SK-N-SH (cell line): ENCODE measurements at regions not wholly inside any gene's neighbourhood (a gene's known extent, or its start where the extent isn't known, plus 50 kb on each side); places are given as distances from the start of the nearest gene placed in this dataset.

Experiments used
- CTCF ChIA-PET: fragments of 300-600, 350-600 bp; formaldehyde crosslinking; extraction: SDS; loops from one replicate; lab custom pipeline; 2021; lab: Yijun Ruan, JAX
- POLR2A ChIA-PET: fragments of 350-600 bp; sonication (Branson Sonifier 250); formaldehyde crosslinking; extraction: SDS; loops from one replicate; lab custom pipeline; 2020; ENCODE audit warnings: antibody characterized with exemption, inconsistent platforms; lab: Yijun Ruan, JAX
- DNase-seq: peaks from one replicate; pipeline ENCODE4 v3.0.0; 2012
- H2AFZ ChIP-seq: fragments of 200-600 bp; sonication (generic); 2 replicates; pipeline ENCODE4 v1.8.1; 2016; ENCODE audit warnings: antibody characterized with exemption, mild to moderate bottlenecking, low read depth
- H3F3A ChIP-seq: fragments of 200-600 bp; sonication (generic); replicated peaks from 2 replicates; pipeline ENCODE3; 2016; ENCODE audit warnings: antibody characterized with exemption, mild to moderate bottlenecking; ENCODE audit not compliant: insufficient read depth
- H3K27ac ChIP-seq, 2 experiments: fragments of 200-500 bp in 1 of 2; fragments of 200-600 bp in 1 of 2; sonication (Bioruptor generic) in 1 of 2; sonication (generic), shearing (Covaris generic) in 1 of 2; 2 replicates each; pipeline versions ENCODE4 v1.5.1 to v1.6.1; 2014 to 2016; ENCODE audit warnings: low read depth in 2 of 2, inconsistent platforms in 1 of 2, low read length in 1 of 2, mild to moderate bottlenecking in 1 of 2, mixed read lengths in 1 of 2
- H3K27me3 ChIP-seq: fragments of 200-600 bp; sonication (generic), shearing (Covaris generic); 2 replicates; pipeline ENCODE4 v1.6.1; 2016; ENCODE audit warnings: mixed run types; ENCODE audit not compliant: insufficient read depth
- H3K36me3 ChIP-seq, 2 experiments: fragments of 200-500 bp in 1 of 2; fragments of 200-600 bp in 1 of 2; sonication (Bioruptor generic) in 1 of 2; sonication (generic) in 1 of 2; replicated peaks in 1 of 2; 2 replicates each; pipeline versions ENCODE3 to v1.5.1; 2014 to 2016; ENCODE audit warnings: low read length in 1 of 2, mild to moderate bottlenecking in 1 of 2; ENCODE audit not compliant: insufficient read depth in 2 of 2, control insufficient read depth in 1 of 2
- H3K4me1 ChIP-seq, 2 experiments: fragments of 200-500 bp in 1 of 2; fragments of 200-600 bp in 1 of 2; sonication (Bioruptor generic) in 1 of 2; sonication (generic), shearing (Covaris generic) in 1 of 2; 2 replicates each; pipeline versions ENCODE4 v1.5.1 to v1.6.1; 2014 to 2016; ENCODE audit warnings: low read depth in 1 of 2, low read length in 1 of 2, mixed run types in 1 of 2; ENCODE audit not compliant: insufficient read depth in 2 of 2, control insufficient read depth in 1 of 2
- H3K4me2 ChIP-seq: fragments of 200-600 bp; sonication (generic), shearing (Covaris generic); 2 replicates; pipeline ENCODE4 v1.6.1; 2017; ENCODE audit warnings: mixed run types
- H3K4me3 ChIP-seq, 2 experiments: fragments of 200-500 bp in 1 of 2; fragments of 200-600 bp in 1 of 2; sonication (Bioruptor generic) in 1 of 2; sonication (generic), shearing (Covaris generic) in 1 of 2; 2 replicates each; pipeline versions ENCODE4 v1.5.1 to v1.8.1; 2014 to 2016; ENCODE audit warnings: low read depth in 2 of 2, inconsistent platforms in 1 of 2, low read length in 1 of 2, mild to moderate bottlenecking in 1 of 2, mixed read lengths in 1 of 2, moderate library complexity in 1 of 2
- H3K79me2 ChIP-seq: fragments of 200-600 bp; sonication (generic); 2 replicates; pipeline ENCODE4 v1.8.1; 2017; ENCODE audit warnings: mild to moderate bottlenecking; ENCODE audit not compliant: insufficient read depth
- H3K9ac ChIP-seq: fragments of 200-600 bp; sonication (generic); 2 replicates; pipeline ENCODE4 v1.6.1; 2017; ENCODE audit warnings: mixed run types
- H3K9me2 ChIP-seq: fragments of 200-600 bp; sonication (generic); 2 replicates; pipeline ENCODE4 v1.6.1; 2017; ENCODE audit warnings: mixed run types
- H3K9me3 ChIP-seq: fragments of 200-600 bp; sonication (generic); 2 replicates; pipeline ENCODE4 v1.6.1; 2017; ENCODE audit warnings: mixed run types, mild to moderate bottlenecking, moderate library complexity
- H4K20me1 ChIP-seq: fragments of 200-600 bp; sonication (generic); 2 replicates; pipeline ENCODE4 v1.6.1; 2017; ENCODE audit warnings: mild to moderate bottlenecking, mixed run types; ENCODE audit not compliant: insufficient read depth
- CHD2 ChIP-seq: fragments of 150-350 bp; IDR thresholded peaks from 2 replicates; pipeline ENCODE4 v1.6.1; 2018; ENCODE audit warnings: low read length; ENCODE audit not compliant: partially characterized antibody
- CTCF ChIP-seq: fragments of 200-600 bp; sonication (generic); IDR thresholded peaks from 2 replicates; pipeline ENCODE4 v1.6.1; 2017; ENCODE audit warnings: antibody characterized with exemption, mild to moderate bottlenecking, moderate library complexity
- EP300 ChIP-seq, 2 experiments: IDR thresholded peaks; 2 replicates each; pipeline versions ENCODE4 v1.4.0 to v1.6.1; 2012; ENCODE audit warnings: borderline replicate concordance in 1 of 2, low read depth in 1 of 2, low read length in 1 of 2
- EZH2phosphoT487 ChIP-seq: fragments of 200-600 bp; sonication (generic); IDR thresholded peaks from 2 replicates; pipeline ENCODE4 v1.6.1; 2017; ENCODE audit warnings: low read depth, mixed run types, mild to moderate bottlenecking, antibody characterized with exemption, moderate library complexity, borderline replicate concordance
- FOSL2 ChIP-seq: IDR thresholded peaks from 2 replicates; pipeline ENCODE4 v1.4.0; 2012; ENCODE audit warnings: low read depth, mild to moderate bottlenecking, moderate library complexity, borderline replicate concordance
- FOXM1 ChIP-seq: IDR thresholded peaks from 2 replicates; pipeline ENCODE4 v1.4.0; 2012; ENCODE audit warnings: low read depth, mild to moderate bottlenecking
- GABPA ChIP-seq: IDR thresholded peaks from 2 replicates; pipeline ENCODE4 v1.4.0; 2012; ENCODE audit warnings: low read depth, mild to moderate bottlenecking
- IRF3 ChIP-seq: fragments of 150-350 bp; IDR thresholded peaks from 2 replicates; pipeline ENCODE4 v1.6.1; 2016; ENCODE audit warnings: mild to moderate bottlenecking, low read depth, low read length
- JUND ChIP-seq: IDR thresholded peaks from 2 replicates; pipeline ENCODE4 v1.4.0; 2012
- MAX ChIP-seq: IDR thresholded peaks from 2 replicates; pipeline ENCODE4 v1.4.0; 2012; ENCODE audit warnings: low read depth
- NFIC ChIP-seq: IDR thresholded peaks from 2 replicates; pipeline ENCODE4 v1.4.0; 2012; ENCODE audit warnings: borderline replicate concordance
- PBX3 ChIP-seq: IDR thresholded peaks from 2 replicates; pipeline ENCODE4; 2012
- RFX5 ChIP-seq: IDR thresholded peaks from 2 replicates; pipeline ENCODE4 v1.6.1; 2012; ENCODE audit warnings: mild to moderate bottlenecking, improper control_type of control experiment, low read length
- TCF12 ChIP-seq: IDR thresholded peaks from 2 replicates; pipeline ENCODE4 v1.4.0; 2012
- TEAD4 ChIP-seq: IDR thresholded peaks from 2 replicates; pipeline ENCODE4 v1.4.0; 2012; ENCODE audit warnings: mild to moderate bottlenecking, borderline replicate concordance; ENCODE audit not compliant: insufficient read depth
- USF1 ChIP-seq: IDR thresholded peaks from 2 replicates; pipeline ENCODE4 v1.4.0; 2012; ENCODE audit warnings: low read depth, borderline replicate concordance
- YY1 ChIP-seq: IDR thresholded peaks from 2 replicates; pipeline ENCODE4 v1.4.0; 2012; ENCODE audit warnings: low read depth, mild to moderate bottlenecking
- ZBTB33 ChIP-seq: IDR thresholded peaks from 2 replicates; pipeline ENCODE4 v1.4.0; 2012; ENCODE audit warnings: low read depth, borderline replicate concordance
- WGBS: methylation state at CpG from one replicate; pipeline ENCODE4 v1.1.6; 2017; ENCODE audit warnings: low lambda C conversion rate; 5-methylcytosine and 5-hydroxymethylcytosine counted together

GRCh38 chr2:145197944-145198343, 678.0 kb upstream of the ZEB2 start:
- H3K9me3 ChIP-seq = no peaks in the 10 kb centered on the region
- H3K9me2 ChIP-seq = no peaks in the 10 kb centered on the region
- POLR2A ChIA-PET = no interaction called here
- TF ChIP-seq YY1 = no peak
- TF ChIP-seq ZBTB33 = no peak
- TF ChIP-seq JUND = no peak
- TF ChIP-seq IRF3 = no peak
- no peak for TF ChIP-seq EZH2phosphoT487
- TF ChIP-seq RFX5 = no peak
- no peak for TF ChIP-seq GABPA
- TF ChIP-seq NFIC = no peak
- no peak for TF ChIP-seq CHD2
- no peak for TF ChIP-seq USF1
- no peak for TF ChIP-seq CTCF
- WGBS = 94% methylated on average over 3 of the region's 3 CpGs
- H2AFZ ChIP-seq = no peak overlapping the region
- no peaks in the 10 kb centered on the region for H4K20me1 ChIP-seq
- no peak overlapping the region for H3K9ac ChIP-seq
- no peaks in the 10 kb centered on the region for H3K36me3 ChIP-seq
- CTCF ChIA-PET = interaction anchor here (0.9 kb wide), 1 partner anchor 14 kb away, joined by 4 read pairs; no protein-coding TSS in a partner anchor
- DNase-seq = no peak
- no peak overlapping the region for H3K4me3 ChIP-seq
- H3K79me2 ChIP-seq = no peaks in the 10 kb centered on the region
- peaks cover 0 to 6% of the 10 kb centered on the region in 2 experiments; a peak in 1 of 4 replicates for H3K4me1 ChIP-seq
- H3K27ac ChIP-seq = no peak overlapping the region
- H3F3A ChIP-seq = no peaks in the 10 kb centered on the region
- no peaks in the 10 kb centered on the region for H3K27me3 ChIP-seq
- no peak overlapping the region for H3K4me2 ChIP-seq

GRCh38 chr2:145194673-145195072, 674.8 kb upstream of the ZEB2 start:
- H3K9me2 ChIP-seq = no peaks in the 10 kb centered on the region
- no peak for TF ChIP-seq TEAD4
- no peak for TF ChIP-seq IRF3
- TF ChIP-seq FOSL2 = no peak
- no peak for TF ChIP-seq MAX
- TF ChIP-seq YY1 = no peak
- TF ChIP-seq FOXM1 = no peak
- TF ChIP-seq TCF12 = no peak
- TF ChIP-seq EZH2phosphoT487 = no peak
- no peak for TF ChIP-seq EP300 (IDR thresholded peaks at IDR 0.05; ENCODE audit: borderline replicate concordance in 1 of 2, low read depth in 1 of 2, low read length in 1 of 2)
- TF ChIP-seq JUND = no peak
- no peak for TF ChIP-seq PBX3
- H3K4me1 ChIP-seq = peaks cover 0 to 6% of the 10 kb centered on the region in 2 experiments; a peak in 1 of 4 replicates
- no peak overlapping the region for H3K27ac ChIP-seq
- no peaks in the 10 kb centered on the region for H3K79me2 ChIP-seq
- no peak overlapping the region for H3K9ac ChIP-seq
- H3K4me2 ChIP-seq = no peak overlapping the region
- H3K27me3 ChIP-seq = no peaks in the 10 kb centered on the region
- no peaks in the 10 kb centered on the region for H3F3A ChIP-seq
- no peak overlapping the region for H2AFZ ChIP-seq
- H3K9me3 ChIP-seq = no peaks in the 10 kb centered on the region
- H3K4me3 ChIP-seq = no peak overlapping the region
- POLR2A ChIA-PET = no interaction called here
- CTCF ChIA-PET = interaction anchor here (1.2 to 2.2 kb wide), 2 partner anchors 9 to 14 kb away, joined by 3 to 8 read pairs; no protein-coding TSS in a partner anchor
- H4K20me1 ChIP-seq = no peaks in the 10 kb centered on the region
- no peak for DNase-seq
- 71% methylated on average over 2 of the region's 2 CpGs for WGBS
- H3K36me3 ChIP-seq = no peaks in the 10 kb centered on the region
